ENCODE measurements at regions not wholly inside any gene's neighbourhood (a gene's known extent, or its start where the extent isn't known, plus 50 kb on each side); places are given as distances from the start of the nearest gene placed in this dataset.

GRCh38 chr7:81355911-81356310 is 413.9 kb downstream of the HGF start:
- no peak for TF ChIP-seq CTCF (conservative IDR thresholded peaks at IDR 0.05; ENCODE audit: low read length)
- TF ChIP-seq EZH2phosphoT487 (IDR thresholded peaks at IDR 0.05; ENCODE audit: borderline replicate concordance) = no peak
